ENCODE measurements at regions not wholly inside any gene's neighbourhood (a gene's known extent, or its start where the extent isn't known, plus 50 kb on each side); places are given as distances from the start of the nearest gene placed in this dataset.

DNA sequence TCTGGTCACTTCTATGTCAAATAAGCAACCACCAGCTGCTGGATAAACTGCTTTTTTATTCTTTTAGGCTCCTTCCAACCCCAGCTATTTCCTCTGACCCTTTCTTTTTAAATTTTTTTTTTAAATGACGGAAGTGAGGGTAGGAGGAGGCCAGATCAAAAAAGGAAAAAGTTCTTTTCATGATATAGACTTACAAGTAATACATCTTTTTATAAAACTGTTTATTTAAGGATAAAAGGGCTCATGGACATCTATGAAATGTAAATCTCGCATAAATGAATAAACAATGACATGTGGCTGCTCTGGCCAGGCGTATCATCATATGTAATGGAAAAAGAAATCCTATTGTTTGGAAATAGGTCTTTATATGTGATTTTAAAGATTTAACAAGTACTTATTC lies 169.0 kb upstream of the ATP2B1 start:
- H3K4me3 ChIP-seq, result no peak overlapping the region
- ATAC-seq (no peak), DNase-seq (no peak)
- H3K9me3 ChIP-seq, result no peaks in the 10 kb centered on the region
- H3K27me3 ChIP-seq (ENCODE audit: low read depth), result no peaks in the 10 kb centered on the region
- intact Hi-C loops (cut with DNase I), result no loop called here
- no peaks in the 10 kb centered on the region for H3K4me1 ChIP-seq
- H3K27ac ChIP-seq, result no peak overlapping the region
- H3K36me3 ChIP-seq, result no peaks in the 10 kb centered on the region
- TF ChIP-seq, protein P1, sequence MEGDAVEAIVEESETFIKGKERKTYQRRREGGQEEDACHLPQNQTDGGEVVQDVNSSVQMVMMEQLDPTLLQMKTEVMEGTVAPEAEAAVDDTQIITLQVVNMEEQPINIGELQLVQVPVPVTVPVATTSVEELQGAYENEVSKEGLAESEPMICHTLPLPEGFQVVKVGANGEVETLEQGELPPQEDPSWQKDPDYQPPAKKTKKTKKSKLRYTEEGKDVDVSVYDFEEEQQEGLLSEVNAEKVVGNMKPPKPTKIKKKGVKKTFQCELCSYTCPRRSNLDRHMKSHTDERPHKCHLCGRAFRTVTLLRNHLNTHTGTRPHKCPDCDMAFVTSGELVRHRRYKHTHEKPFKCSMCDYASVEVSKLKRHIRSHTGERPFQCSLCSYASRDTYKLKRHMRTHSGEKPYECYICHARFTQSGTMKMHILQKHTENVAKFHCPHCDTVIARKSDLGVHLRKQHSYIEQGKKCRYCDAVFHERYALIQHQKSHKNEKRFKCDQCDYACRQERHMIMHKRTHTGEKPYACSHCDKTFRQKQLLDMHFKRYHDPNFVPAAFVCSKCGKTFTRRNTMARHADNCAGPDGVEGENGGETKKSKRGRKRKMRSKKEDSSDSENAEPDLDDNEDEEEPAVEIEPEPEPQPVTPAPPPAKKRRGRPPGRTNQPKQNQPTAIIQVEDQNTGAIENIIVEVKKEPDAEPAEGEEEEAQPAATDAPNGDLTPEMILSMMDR (IDR thresholded peaks at IDR 0.05), result no peak

DNA sequence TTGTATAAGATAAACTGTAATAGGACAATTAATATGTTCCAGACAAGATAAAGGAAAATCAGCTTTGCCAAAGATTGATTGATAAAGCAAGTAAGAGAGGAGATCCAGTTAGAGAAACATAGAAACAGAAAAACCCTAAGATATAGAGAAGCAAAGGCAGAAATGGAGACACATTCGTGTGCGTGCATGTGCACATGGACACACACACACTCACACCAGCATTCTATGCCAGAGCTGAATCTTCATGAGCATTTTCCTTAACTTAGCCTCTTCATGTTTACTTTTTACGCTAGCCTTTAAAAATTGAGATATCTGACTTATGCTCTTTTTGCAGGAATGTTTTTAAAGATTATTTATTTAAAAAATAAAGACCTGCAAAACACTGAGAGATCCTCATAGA lies 168.5 kb upstream of the ATP2B1 start:
- ATAC-seq, result no peak
- H3K4me3 ChIP-seq, result no peak overlapping the region
- TF ChIP-seq, protein P1 (IDR thresholded peaks at IDR 0.05), result no peak
- intact Hi-C loops (cut with DNase I), result no loop called here
- no peaks in the 10 kb centered on the region for H3K4me1 ChIP-seq
- H3K9me3 ChIP-seq, result no peaks in the 10 kb centered on the region
- H3K27ac ChIP-seq, result no peak overlapping the region
- no peaks in the 10 kb centered on the region for H3K36me3 ChIP-seq
- DNase-seq, result no peak
- H3K27me3 ChIP-seq (ENCODE audit: low read depth), result no peaks in the 10 kb centered on the region

DNA sequence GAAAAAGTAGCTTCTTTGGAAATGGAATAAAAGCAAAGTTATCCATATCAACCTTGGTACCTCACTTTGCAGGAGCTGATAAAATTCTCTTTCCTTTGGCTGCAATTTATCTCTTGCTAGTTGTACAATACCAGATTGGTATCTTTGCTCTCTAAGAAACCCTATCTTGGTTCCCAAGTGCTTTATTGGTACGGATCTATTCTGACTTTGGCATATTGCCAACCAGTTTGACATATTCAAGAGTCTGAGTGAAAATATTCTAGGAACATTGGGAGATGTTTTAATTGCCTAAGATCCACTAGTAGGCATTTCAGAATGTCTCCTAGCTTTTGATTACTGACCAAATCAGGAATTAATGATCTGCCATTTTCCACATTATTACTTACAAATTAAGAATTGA lies 167.2 kb upstream of the ATP2B1 start:
- DNase-seq, result no peak
- H3K27me3 ChIP-seq (ENCODE audit: low read depth), result no peaks in the 10 kb centered on the region
- H3K27ac ChIP-seq, result no peak overlapping the region
- H3K9me3 ChIP-seq, result peaks cover 3% of the 10 kb centered on the region
- ATAC-seq, result no peak
- H3K4me3 ChIP-seq, result no peak overlapping the region
- no peaks in the 10 kb centered on the region for H3K36me3 ChIP-seq
- intact Hi-C loops (cut with DNase I), result no loop called here
- H3K4me1 ChIP-seq, result no peaks in the 10 kb centered on the region
- TF ChIP-seq, protein P1 (IDR thresholded peaks at IDR 0.05), result no peak

DNA sequence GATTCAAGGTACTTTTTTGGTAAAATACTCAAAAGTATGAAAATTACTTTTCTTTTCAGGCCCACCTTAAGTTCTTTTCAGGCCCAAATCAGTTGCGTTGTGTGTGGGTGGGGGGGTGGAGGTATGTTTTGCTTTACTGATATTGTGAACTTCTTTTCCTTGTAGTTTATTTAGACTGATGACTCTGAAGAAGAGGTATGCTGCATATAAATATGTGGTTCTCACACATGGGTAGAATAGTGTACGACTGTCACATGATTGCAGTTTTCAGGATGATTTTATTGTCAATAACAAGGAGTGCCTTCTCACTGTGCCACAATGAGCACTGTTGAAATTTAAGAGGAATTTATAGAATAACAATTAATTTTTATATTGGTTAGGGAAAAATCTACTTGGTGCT lies 166.6 kb upstream of the ATP2B1 start:
- intact Hi-C loops (cut with DNase I), result no loop called here
- ATAC-seq, result no peak
- H3K4me3 ChIP-seq, result no peak overlapping the region
- H3K9me3 ChIP-seq, result peaks cover 5% of the 10 kb centered on the region
- TF ChIP-seq, protein P1 (IDR thresholded peaks at IDR 0.05), result no peak
- H3K4me1 ChIP-seq, result no peaks in the 10 kb centered on the region
- H3K27ac ChIP-seq, result no peak overlapping the region
- H3K36me3 ChIP-seq, result no peaks in the 10 kb centered on the region
- DNase-seq, result no peak
- no peaks in the 10 kb centered on the region for H3K27me3 ChIP-seq (ENCODE audit: low read depth)

DNA sequence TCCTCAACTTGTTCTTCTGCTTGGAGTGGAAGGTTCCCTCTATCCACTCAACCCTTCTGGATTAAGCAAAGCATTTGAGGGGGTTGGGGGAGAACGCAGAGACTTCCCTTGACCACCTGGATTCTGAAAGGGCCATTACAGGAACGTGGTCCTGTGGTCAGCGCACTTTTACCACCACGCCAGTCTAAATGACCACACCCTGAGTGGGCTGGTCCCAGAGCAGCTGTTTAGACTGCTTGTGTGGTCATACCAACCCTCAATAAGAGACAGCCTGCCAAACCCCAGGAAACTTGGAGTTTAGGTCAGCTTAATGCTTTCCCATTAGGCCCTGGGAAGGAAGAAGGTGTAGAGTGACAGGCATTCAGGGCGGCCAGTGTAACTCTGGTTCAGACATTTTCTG lies 165.5 kb upstream of the ATP2B1 start:
- peak in 1 of 2 donors; percentile 32 for ATAC-seq
- no peak overlapping the region for H3K4me3 ChIP-seq
- intact Hi-C loops (cut with DNase I), result no loop called here
- no peaks in the 10 kb centered on the region for H3K36me3 ChIP-seq
- DNase-seq, result no peak
- no peak overlapping the region for H3K27ac ChIP-seq
- no peaks in the 10 kb centered on the region for H3K27me3 ChIP-seq (ENCODE audit: low read depth)
- no peaks in the 10 kb centered on the region for H3K4me1 ChIP-seq
- peaks cover 5% of the 10 kb centered on the region for H3K9me3 ChIP-seq
- TF ChIP-seq, protein P1 (IDR thresholded peaks at IDR 0.05), result no peak

DNA sequence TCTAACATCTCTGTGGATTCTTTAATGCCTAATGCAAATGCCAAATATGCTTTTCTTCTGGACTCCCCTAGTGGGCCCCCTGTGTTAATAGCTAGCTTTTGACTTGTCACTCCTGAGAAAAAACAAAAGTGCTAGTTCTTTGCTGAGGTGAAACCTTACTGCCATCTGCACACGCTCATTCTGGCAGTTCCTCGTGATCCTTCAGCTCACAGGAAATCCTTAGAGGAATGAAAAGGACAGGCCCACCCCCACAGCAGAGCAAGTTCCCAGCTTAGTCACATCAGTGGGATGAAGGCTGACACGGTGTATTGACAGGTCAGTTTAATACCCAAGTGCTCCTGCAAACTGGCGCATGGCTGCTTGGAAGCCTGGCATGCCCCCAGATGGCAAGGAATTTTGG lies 165.1 kb upstream of the ATP2B1 start:
- H3K9me3 ChIP-seq, result peaks cover 5% of the 10 kb centered on the region
- TF ChIP-seq, protein P1 (IDR thresholded peaks at IDR 0.05), result no peak
- H3K27ac ChIP-seq, result no peak overlapping the region
- no peaks in the 10 kb centered on the region for H3K27me3 ChIP-seq (ENCODE audit: low read depth)
- no peak for DNase-seq
- intact Hi-C loops (cut with DNase I), result no loop called here
- no peak for ATAC-seq
- H3K4me3 ChIP-seq, result no peak overlapping the region
- H3K4me1 ChIP-seq, result no peaks in the 10 kb centered on the region
- no peaks in the 10 kb centered on the region for H3K36me3 ChIP-seq
